ENCODE measurements at regions not wholly inside any gene's neighbourhood (a gene's known extent, or its start where the extent isn't known, plus 50 kb on each side); places are given as distances from the start of the nearest gene placed in this dataset.

DNA sequence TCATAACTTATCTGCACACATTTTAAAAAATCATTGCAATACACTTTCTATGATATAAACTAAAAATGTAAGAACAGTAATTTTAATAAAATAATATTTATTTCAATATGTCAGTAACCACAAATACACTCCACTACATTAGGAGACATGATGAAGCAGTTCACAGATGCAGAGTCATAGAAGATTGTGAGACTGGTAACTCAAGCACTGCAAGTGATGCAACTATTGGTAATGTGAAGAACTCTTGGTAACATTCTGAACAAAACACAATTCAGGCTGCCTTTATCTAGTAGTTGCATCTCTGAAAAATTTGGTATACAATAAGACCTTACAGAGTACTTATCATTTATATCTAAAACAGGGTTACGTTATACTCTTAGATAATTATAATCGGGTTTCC is 52.6 kb upstream of the LRAT start:
- Mint-ChIP-seq H3K36me3 (ENCODE audit: low read depth) (no peaks in the 10 kb centered on the region), H3K4me1 (no peaks in the 10 kb centered on the region), H3K27ac (no peak overlapping the region), H3K4me3 (no peak overlapping the region), H3K9me3 (no peaks in the 10 kb centered on the region), H3K27me3 (ENCODE audit: insufficient read depth, low read depth, poor library complexity) (no peaks in the 10 kb centered on the region)
- no peak for TF ChIP-seq CREB1 (CRISPR knock-in tag; IDR thresholded peaks at IDR 0.05; ENCODE audit: low read depth)
- TF ChIP-seq, protein P1, sequence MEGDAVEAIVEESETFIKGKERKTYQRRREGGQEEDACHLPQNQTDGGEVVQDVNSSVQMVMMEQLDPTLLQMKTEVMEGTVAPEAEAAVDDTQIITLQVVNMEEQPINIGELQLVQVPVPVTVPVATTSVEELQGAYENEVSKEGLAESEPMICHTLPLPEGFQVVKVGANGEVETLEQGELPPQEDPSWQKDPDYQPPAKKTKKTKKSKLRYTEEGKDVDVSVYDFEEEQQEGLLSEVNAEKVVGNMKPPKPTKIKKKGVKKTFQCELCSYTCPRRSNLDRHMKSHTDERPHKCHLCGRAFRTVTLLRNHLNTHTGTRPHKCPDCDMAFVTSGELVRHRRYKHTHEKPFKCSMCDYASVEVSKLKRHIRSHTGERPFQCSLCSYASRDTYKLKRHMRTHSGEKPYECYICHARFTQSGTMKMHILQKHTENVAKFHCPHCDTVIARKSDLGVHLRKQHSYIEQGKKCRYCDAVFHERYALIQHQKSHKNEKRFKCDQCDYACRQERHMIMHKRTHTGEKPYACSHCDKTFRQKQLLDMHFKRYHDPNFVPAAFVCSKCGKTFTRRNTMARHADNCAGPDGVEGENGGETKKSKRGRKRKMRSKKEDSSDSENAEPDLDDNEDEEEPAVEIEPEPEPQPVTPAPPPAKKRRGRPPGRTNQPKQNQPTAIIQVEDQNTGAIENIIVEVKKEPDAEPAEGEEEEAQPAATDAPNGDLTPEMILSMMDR (conservative IDR thresholded peaks at IDR 0.05; ENCODE audit: low read depth in 2 of 2): no peak
- TF ChIP-seq, protein P2, sequence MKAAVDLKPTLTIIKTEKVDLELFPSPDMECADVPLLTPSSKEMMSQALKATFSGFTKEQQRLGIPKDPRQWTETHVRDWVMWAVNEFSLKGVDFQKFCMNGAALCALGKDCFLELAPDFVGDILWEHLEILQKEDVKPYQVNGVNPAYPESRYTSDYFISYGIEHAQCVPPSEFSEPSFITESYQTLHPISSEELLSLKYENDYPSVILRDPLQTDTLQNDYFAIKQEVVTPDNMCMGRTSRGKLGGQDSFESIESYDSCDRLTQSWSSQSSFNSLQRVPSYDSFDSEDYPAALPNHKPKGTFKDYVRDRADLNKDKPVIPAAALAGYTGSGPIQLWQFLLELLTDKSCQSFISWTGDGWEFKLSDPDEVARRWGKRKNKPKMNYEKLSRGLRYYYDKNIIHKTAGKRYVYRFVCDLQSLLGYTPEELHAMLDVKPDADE (IDR thresholded peaks at IDR 0.05): no peak
- TF ChIP-seq POLR2AphosphoS5 (IDR thresholded peaks at IDR 0.05; ENCODE audit: low read depth): no peak
- TF ChIP-seq ZNF331 (CRISPR knock-in tag; IDR thresholded peaks at IDR 0.05; ENCODE audit: low read depth): no peak
- TF ChIP-seq NANOG (IDR thresholded peaks at IDR 0.05; ENCODE audit: borderline replicate concordance): no peak
- TF ChIP-seq, protein P3, sequence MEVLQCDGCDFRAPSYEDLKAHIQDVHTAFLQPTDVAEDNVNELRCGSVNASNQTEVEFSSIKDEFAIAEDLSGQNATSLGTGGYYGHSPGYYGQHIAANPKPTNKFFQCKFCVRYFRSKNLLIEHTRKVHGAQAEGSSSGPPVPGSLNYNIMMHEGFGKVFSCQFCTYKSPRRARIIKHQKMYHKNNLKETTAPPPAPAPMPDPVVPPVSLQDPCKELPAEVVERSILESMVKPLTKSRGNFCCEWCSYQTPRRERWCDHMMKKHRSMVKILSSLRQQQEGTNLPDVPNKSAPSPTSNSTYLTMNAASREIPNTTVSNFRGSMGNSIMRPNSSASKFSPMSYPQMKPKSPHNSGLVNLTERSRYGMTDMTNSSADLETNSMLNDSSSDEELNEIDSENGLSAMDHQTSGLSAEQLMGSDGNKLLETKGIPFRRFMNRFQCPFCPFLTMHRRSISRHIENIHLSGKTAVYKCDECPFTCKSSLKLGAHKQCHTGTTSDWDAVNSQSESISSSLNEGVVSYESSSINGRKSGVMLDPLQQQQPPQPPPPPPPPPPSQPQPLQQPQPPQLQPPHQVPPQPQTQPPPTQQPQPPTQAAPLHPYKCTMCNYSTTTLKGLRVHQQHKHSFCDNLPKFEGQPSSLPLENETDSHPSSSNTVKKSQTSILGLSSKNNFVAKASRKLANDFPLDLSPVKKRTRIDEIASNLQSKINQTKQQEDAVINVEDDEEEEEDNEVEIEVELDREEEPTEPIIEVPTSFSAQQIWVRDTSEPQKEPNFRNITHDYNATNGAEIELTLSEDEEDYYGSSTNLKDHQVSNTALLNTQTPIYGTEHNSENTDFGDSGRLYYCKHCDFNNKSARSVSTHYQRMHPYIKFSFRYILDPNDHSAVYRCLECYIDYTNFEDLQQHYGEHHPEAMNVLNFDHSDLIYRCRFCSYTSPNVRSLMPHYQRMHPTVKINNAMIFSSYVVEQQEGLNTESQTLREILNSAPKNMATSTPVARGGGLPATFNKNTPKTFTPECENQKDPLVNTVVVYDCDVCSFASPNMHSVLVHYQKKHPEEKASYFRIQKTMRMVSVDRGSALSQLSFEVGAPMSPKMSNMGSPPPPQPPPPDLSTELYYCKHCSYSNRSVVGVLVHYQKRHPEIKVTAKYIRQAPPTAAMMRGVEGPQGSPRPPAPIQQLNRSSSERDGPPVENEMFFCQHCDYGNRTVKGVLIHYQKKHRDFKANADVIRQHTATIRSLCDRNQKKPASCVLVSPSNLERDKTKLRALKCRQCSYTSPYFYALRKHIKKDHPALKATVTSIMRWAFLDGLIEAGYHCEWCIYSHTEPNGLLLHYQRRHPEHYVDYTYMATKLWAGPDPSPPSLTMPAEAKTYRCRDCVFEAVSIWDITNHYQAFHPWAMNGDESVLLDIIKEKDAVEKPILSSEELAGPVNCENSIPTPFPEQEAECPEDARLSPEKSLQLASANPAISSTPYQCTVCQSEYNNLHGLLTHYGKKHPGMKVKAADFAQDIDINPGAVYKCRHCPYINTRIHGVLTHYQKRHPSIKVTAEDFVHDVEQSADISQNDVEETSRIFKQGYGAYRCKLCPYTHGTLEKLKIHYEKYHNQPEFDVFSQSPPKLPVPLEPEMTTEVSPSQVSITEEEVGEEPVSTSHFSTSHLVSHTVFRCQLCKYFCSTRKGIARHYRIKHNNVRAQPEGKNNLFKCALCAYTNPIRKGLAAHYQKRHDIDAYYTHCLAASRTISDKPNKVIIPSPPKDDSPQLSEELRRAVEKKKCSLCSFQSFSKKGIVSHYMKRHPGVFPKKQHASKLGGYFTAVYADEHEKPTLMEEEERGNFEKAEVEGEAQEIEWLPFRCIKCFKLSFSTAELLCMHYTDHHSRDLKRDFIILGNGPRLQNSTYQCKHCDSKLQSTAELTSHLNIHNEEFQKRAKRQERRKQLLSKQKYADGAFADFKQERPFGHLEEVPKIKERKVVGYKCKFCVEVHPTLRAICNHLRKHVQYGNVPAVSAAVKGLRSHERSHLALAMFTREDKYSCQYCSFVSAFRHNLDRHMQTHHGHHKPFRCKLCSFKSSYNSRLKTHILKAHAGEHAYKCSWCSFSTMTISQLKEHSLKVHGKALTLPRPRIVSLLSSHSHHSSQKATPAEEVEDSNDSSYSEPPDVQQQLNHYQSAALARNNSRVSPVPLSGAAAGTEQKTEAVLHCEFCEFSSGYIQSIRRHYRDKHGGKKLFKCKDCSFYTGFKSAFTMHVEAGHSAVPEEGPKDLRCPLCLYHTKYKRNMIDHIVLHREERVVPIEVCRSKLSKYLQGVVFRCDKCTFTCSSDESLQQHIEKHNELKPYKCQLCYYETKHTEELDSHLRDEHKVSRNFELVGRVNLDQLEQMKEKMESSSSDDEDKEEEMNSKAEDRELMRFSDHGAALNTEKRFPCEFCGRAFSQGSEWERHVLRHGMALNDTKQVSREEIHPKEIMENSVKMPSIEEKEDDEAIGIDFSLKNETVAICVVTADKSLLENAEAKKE (CRISPR knock-in tag; IDR thresholded peaks at IDR 0.05): no peak
- TF ChIP-seq JUNB (IDR thresholded peaks at IDR 0.05; ENCODE audit: unreplicated experiment): no peak
- TF ChIP-seq, protein P4, sequence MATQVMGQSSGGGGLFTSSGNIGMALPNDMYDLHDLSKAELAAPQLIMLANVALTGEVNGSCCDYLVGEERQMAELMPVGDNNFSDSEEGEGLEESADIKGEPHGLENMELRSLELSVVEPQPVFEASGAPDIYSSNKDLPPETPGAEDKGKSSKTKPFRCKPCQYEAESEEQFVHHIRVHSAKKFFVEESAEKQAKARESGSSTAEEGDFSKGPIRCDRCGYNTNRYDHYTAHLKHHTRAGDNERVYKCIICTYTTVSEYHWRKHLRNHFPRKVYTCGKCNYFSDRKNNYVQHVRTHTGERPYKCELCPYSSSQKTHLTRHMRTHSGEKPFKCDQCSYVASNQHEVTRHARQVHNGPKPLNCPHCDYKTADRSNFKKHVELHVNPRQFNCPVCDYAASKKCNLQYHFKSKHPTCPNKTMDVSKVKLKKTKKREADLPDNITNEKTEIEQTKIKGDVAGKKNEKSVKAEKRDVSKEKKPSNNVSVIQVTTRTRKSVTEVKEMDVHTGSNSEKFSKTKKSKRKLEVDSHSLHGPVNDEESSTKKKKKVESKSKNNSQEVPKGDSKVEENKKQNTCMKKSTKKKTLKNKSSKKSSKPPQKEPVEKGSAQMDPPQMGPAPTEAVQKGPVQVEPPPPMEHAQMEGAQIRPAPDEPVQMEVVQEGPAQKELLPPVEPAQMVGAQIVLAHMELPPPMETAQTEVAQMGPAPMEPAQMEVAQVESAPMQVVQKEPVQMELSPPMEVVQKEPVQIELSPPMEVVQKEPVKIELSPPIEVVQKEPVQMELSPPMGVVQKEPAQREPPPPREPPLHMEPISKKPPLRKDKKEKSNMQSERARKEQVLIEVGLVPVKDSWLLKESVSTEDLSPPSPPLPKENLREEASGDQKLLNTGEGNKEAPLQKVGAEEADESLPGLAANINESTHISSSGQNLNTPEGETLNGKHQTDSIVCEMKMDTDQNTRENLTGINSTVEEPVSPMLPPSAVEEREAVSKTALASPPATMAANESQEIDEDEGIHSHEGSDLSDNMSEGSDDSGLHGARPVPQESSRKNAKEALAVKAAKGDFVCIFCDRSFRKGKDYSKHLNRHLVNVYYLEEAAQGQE (IDR thresholded peaks at IDR 0.05; ENCODE audit: unreplicated experiment): no peak
- TF ChIP-seq STAT1 (IDR thresholded peaks at IDR 0.05; ENCODE audit: unreplicated experiment): no peak
- no peak for TF ChIP-seq ZNF114 (CRISPR knock-in tag; IDR thresholded peaks at IDR 0.05)
- no peak for TF ChIP-seq EZH2 (IDR thresholded peaks at IDR 0.05; ENCODE audit: low read depth, unreplicated experiment)
- no peak for TF ChIP-seq EZH2phosphoT487 (IDR thresholded peaks at IDR 0.05; ENCODE audit: unreplicated experiment)
- DNase-seq (ENCODE audit: low spot score): no peak
- Histone ChIP-seq H3K4me3 (no peak overlapping the region), H3F3A (replicated peaks; ENCODE audit: low read depth) (no peaks in the 10 kb centered on the region), H3K79me2 (replicated peaks; ENCODE audit: insufficient read depth) (no peaks in the 10 kb centered on the region), H3K9me2 (ENCODE audit: insufficient read depth) (peaks cover 6% of the 10 kb centered on the region; the same call in 1 of the 2 replicates), H3K4me1 (ENCODE audit: insufficient read depth) (no peaks in the 10 kb centered on the region), H3K36me3 (ENCODE audit: insufficient read depth) (no peaks in the 10 kb centered on the region), H3K4me2 (no peak overlapping the region), H3K27me3 (ENCODE audit: insufficient read depth) (no peaks in the 10 kb centered on the region), H3K27ac (ENCODE audit: low read depth) (no peak overlapping the region), H4K20me1 (replicated peaks; ENCODE audit: insufficient read depth) (no peaks in the 10 kb centered on the region), H2AFZ (no peak overlapping the region)
- ATAC-seq: no peak
